BE2C (cell line): ENCODE measurements at regions not wholly inside any gene's neighbourhood (a gene's known extent, or its start where the extent isn't known, plus 50 kb on each side); places are given as distances from the start of the nearest gene placed in this dataset.

Source experiments
- DNase-seq: peaks from one replicate; pipeline ENCODE4 v3.0.0-alpha.2; 2020
- H3K27me3 ChIP-seq: fragments of 250-450 bp; sonication (Bioruptor Pico); 2 replicates; pipeline ENCODE4 v1.5.1; 2020; ENCODE audit warnings: mild to moderate bottlenecking
- H3K36me3 ChIP-seq: fragments of 250-450 bp; sonication (Bioruptor Pico); 2 replicates; pipeline ENCODE4 v1.5.1; 2020; ENCODE audit warnings: mild to moderate bottlenecking
- H3K4me1 ChIP-seq: fragments of 250-450 bp; sonication (Bioruptor Pico); 2 replicates; pipeline ENCODE4 v1.5.1; 2020
- H3K4me3 ChIP-seq: 2 replicates; pipeline ENCODE4 v1.5.1; 2011; ENCODE audit warnings: low read depth, low read length
- H3K9me3 ChIP-seq: fragments of 250-450 bp; sonication (Bioruptor Pico); 2 replicates; pipeline ENCODE4 v1.5.1; 2020
- TF ChIP-seq, protein P1 (sequence below): IDR thresholded peaks from 2 replicates; pipeline ENCODE4 v1.5.1; 2012; ENCODE audit warnings: mild to moderate bottlenecking, low read depth, low read length

- no peaks in the 10 kb centered on the region for H3K36me3 ChIP-seq
- no peaks in the 10 kb centered on the region for H3K4me1 ChIP-seq
- no peak overlapping the region for H3K4me3 ChIP-seq
- H3K27me3 ChIP-seq = no peaks in the 10 kb centered on the region
- no peaks in the 10 kb centered on the region for H3K9me3 ChIP-seq
- DNase-seq = no peak
- TF ChIP-seq, protein P1, sequence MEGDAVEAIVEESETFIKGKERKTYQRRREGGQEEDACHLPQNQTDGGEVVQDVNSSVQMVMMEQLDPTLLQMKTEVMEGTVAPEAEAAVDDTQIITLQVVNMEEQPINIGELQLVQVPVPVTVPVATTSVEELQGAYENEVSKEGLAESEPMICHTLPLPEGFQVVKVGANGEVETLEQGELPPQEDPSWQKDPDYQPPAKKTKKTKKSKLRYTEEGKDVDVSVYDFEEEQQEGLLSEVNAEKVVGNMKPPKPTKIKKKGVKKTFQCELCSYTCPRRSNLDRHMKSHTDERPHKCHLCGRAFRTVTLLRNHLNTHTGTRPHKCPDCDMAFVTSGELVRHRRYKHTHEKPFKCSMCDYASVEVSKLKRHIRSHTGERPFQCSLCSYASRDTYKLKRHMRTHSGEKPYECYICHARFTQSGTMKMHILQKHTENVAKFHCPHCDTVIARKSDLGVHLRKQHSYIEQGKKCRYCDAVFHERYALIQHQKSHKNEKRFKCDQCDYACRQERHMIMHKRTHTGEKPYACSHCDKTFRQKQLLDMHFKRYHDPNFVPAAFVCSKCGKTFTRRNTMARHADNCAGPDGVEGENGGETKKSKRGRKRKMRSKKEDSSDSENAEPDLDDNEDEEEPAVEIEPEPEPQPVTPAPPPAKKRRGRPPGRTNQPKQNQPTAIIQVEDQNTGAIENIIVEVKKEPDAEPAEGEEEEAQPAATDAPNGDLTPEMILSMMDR = no peak
Observed at GRCh38 chr11:8335186-8335585, 71.5 kb upstream of the LMO1 start.

DNA sequence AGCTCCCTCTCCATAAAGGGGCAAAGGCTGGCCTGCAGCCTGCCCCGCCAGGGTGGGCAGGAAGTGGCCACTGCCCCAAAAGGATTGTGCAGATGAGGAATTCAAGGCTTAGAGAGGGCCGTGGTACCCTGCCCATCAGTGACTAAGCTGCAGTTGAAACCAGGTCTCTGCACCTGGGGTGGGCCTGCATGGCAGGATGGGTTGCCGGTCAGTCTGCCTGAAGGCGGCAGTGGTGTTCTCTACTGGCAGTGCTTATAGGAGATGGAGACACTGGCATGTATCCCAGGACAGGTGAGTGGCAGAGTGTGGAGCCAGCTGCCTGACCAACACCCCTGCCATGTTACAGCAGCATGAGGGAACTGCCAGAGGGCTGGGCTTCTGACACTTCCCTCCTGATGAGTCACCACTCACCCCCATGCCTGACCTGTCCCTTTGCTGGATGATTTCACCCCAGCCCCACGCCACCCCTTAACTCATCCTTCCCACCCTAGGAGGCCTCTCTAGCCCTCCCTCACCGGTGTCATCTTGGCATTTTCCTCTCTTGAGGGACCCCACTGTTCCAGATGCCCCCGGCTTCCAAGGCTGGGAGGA, 70.2 kb upstream of the LMO1 start:
- Histone ChIP-seq H3K4me1 (peaks cover 4% of the 10 kb centered on the region), H3K27me3 (no peaks in the 10 kb centered on the region), H3K9me3 (no peaks in the 10 kb centered on the region), H3K4me3 (no peak overlapping the region), H3K36me3 (no peaks in the 10 kb centered on the region)
- TF ChIP-seq, protein P1 = no peak
- no peak for DNase-seq

DNA sequence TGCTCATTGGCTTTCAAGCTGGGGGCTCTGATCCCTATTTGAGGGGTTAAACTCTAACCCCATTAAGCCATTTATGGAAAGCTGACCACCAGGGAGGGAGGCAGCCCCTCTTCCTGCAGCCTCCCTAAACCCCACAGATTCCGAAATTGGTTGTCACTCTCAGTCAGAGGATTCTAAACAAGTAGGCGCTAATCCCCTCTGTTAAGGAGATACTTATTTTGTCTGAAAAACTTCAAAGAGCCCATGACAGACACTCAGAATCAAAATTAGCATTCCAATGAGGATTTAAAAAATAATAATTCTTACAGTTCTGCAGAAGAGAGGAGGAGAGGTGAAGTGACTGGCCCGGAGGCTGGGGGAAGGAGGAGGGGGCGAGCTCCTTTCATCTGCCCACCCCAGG, 69.7 kb upstream of the LMO1 start:
- Histone ChIP-seq H3K27me3 (no peaks in the 10 kb centered on the region), H3K4me3 (no peak overlapping the region), H3K9me3 (no peaks in the 10 kb centered on the region), H3K4me1 (peaks cover 5% of the 10 kb centered on the region), H3K36me3 (no peaks in the 10 kb centered on the region)
- TF ChIP-seq, protein P1 = no peak
- no peak for DNase-seq

DNA sequence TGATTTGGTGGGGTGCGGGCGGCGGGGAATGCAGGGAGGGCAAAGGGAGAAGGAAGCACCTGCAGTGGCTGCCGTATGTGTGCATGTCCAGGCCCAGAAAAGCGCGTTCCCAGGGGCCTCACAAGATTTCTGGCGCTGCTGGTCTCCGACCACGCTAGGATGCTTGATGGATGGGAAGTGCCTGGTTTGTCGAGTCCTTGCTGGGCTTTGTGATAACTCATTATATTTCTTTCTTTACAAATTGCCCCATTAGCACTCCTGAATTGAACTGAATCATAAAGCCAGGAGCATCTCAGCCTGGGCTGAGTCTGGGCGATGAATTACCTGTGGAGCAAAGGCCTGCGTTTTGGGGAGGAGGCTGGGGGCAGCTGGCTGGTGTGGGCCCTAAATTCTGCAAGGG, 69.2 kb upstream of the LMO1 start:
- no peaks in the 10 kb centered on the region for H3K36me3 ChIP-seq
- no peak for DNase-seq
- no peaks in the 10 kb centered on the region for H3K9me3 ChIP-seq
- no peak overlapping the region for H3K4me3 ChIP-seq
- TF ChIP-seq, protein P1 = no peak
- H3K27me3 ChIP-seq = no peaks in the 10 kb centered on the region
- peaks cover 5% of the 10 kb centered on the region for H3K4me1 ChIP-seq

- H3K4me1 ChIP-seq = peaks cover 5% of the 10 kb centered on the region
- H3K9me3 ChIP-seq = no peaks in the 10 kb centered on the region
- no peak for DNase-seq
- no peaks in the 10 kb centered on the region for H3K27me3 ChIP-seq
- H3K4me3 ChIP-seq = no peak overlapping the region
- TF ChIP-seq, protein P1 = no peak
- H3K36me3 ChIP-seq = no peaks in the 10 kb centered on the region
Observed at GRCh38 chr11:8332196-8332595, 68.5 kb upstream of the LMO1 start.

DNA sequence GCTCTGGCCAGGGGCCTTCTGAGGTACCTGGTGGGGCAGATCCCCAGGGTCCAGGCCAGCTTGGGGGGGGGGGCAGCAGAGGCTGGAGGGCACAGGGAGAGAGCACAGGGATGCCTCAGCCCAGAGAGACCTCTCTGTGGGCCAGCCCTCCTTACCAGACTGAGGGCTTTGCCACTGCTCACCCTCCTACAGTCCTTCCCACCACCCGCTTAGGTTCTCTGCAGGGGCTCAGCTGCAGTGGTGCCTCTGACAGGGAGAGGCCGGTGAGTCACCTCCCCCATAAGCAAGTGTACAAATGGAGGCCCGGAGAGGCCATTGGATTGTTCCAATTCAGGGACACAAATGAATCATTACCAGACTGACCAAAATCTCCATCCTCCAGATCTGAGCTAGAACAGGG, 68.1 kb upstream of the LMO1 start:
- TF ChIP-seq, protein P1 = no peak
- Histone ChIP-seq H3K9me3 (no peaks in the 10 kb centered on the region), H3K27me3 (no peaks in the 10 kb centered on the region), H3K36me3 (no peaks in the 10 kb centered on the region), H3K4me1 (peaks cover 5% of the 10 kb centered on the region), H3K4me3 (no peak overlapping the region)
- DNase-seq = no peak
